ENCODE measurements at regions not wholly inside any gene's neighbourhood (a gene's known extent, or its start where the extent isn't known, plus 50 kb on each side); places are given as distances from the start of the nearest gene placed in this dataset.
A peak's percentile ranks its signal among the peaks of the same experiment; 100 is the strongest.

- no peak for DNase-seq
- Histone ChIP-seq H3K27me3 (no peaks in the 10 kb centered on the region), H3K36me3 (no peaks in the 10 kb centered on the region), H3K9me3 (no peaks in the 10 kb centered on the region; the same call in 1 of the 2 replicates), H3K4me3 (ENCODE audit: low read depth, low read length) (no peak overlapping the region), H3K4me1 (peaks cover 20% of the 10 kb centered on the region)
- TF ChIP-seq CTCF (IDR thresholded peaks at IDR 0.05; ENCODE audit: low read depth, low read length), result no peak
These were observed 201.1 kb downstream of the TLE3 start for GRCh38 chr15:69896606-69897005.

- no peaks in the 10 kb centered on the region; the same call in 1 of the 2 replicates for H3K9me3 ChIP-seq
- DNase-seq, result no peak
These were observed 200.7 kb downstream of the TLE3 start for GRCh38 chr15:69897061-69897460.

GRCh38 chr15:69897471-69898237 lies 200.1 kb downstream of the TLE3 start:
- H3K9me3 ChIP-seq, result no peaks in the 10 kb centered on the region; the same call in 1 of the 2 replicates
- H3K4me3 ChIP-seq (ENCODE audit: low read depth, low read length), result no peak overlapping the region
- no peaks in the 10 kb centered on the region for H3K27me3 ChIP-seq

More at GRCh38 chr15:69897061-69897460, 200.7 kb downstream of the TLE3 start:
- Histone ChIP-seq H3K36me3 (no peaks in the 10 kb centered on the region), H3K4me3 (ENCODE audit: low read depth, low read length) (no peak overlapping the region), H3K4me1 (peaks cover 20% of the 10 kb centered on the region), H3K27me3 (no peaks in the 10 kb centered on the region)
- TF ChIP-seq CTCF (IDR thresholded peaks at IDR 0.05; ENCODE audit: low read depth, low read length), result no peak

GRCh38 chr15:69898243-69898642 lies 199.5 kb downstream of the TLE3 start:
- Histone ChIP-seq H3K9me3 (no peaks in the 10 kb centered on the region; the same call in 1 of the 2 replicates), H3K4me3 (ENCODE audit: low read depth, low read length) (no peak overlapping the region), H3K36me3 (no peaks in the 10 kb centered on the region), H3K4me1 (peaks cover 20% of the 10 kb centered on the region), H3K27me3 (no peaks in the 10 kb centered on the region)
- DNase-seq, result no peak
- 0 out of 2 replicates have a peak, but pooled peaks have one; percentile 7 for TF ChIP-seq CTCF (IDR thresholded peaks at IDR 0.05; ENCODE audit: low read depth, low read length)

More at GRCh38 chr15:69897471-69898237, 200.1 kb downstream of the TLE3 start:
- H3K4me1 ChIP-seq, result peaks cover 20% of the 10 kb centered on the region
- no peak for TF ChIP-seq CTCF (IDR thresholded peaks at IDR 0.05; ENCODE audit: low read depth, low read length)
- no peaks in the 10 kb centered on the region for H3K36me3 ChIP-seq
- no peak for DNase-seq

- no peak for DNase-seq
- Histone ChIP-seq H3K4me1 (peaks cover 13% of the 10 kb centered on the region), H3K4me3 (ENCODE audit: low read depth, low read length) (no peak overlapping the region), H3K27me3 (no peaks in the 10 kb centered on the region), H3K9me3 (no peaks in the 10 kb centered on the region; the same call in 1 of the 2 replicates), H3K36me3 (no peaks in the 10 kb centered on the region)
- TF ChIP-seq CTCF (IDR thresholded peaks at IDR 0.05; ENCODE audit: low read depth, low read length), result no peak
These were observed 195.2 kb downstream of the TLE3 start for GRCh38 chr15:69902414-69903062.

Measured in BE2C (cell line).